ENCODE measurements at regions not wholly inside any gene's neighbourhood (a gene's known extent, or its start where the extent isn't known, plus 50 kb on each side); places are given as distances from the start of the nearest gene placed in this dataset.

GRCh38 chr10:33569702-33570101 lies 235.2 kb upstream of the NRP1 start:
- no peak overlapping the region for H3K4me3 ChIP-seq (ENCODE audit: low read depth, low read length)
- no peak for DNase-seq (ENCODE audit: low read depth)
- TF ChIP-seq CTCF (IDR thresholded peaks at IDR 0.05; ENCODE audit: low read depth, low read length, missing control alignments): no peak

GRCh38 chr10:33566426-33566825 lies 232.0 kb upstream of the NRP1 start:
- DNase-seq (ENCODE audit: low read depth): no peak

DNA sequence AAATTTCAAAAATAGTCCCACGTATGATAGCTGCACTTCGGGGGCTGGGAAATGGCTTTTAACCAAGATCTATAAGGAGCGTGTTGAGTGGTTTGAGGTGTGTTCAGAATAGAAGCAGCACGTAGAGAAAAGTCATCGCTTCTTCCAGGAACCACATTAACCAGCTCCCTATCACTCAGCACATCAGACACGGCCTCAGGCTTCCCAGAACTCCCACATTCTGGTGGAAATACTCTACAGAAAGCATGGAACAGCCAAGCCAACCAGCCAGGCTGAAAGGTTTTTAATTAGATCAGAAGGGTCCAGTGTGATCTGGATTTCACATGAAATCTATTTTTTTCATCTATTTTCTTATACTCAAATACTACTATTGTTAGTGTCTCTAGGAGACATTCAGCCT lies 231.5 kb upstream of the NRP1 start:
- no peak for DNase-seq (ENCODE audit: low read depth)
- H3K4me3 ChIP-seq (ENCODE audit: low read depth, low read length): no peak overlapping the region
- TF ChIP-seq CTCF (IDR thresholded peaks at IDR 0.05; ENCODE audit: low read depth, low read length, missing control alignments): no peak

More at GRCh38 chr10:33566426-33566825, 232.0 kb upstream of the NRP1 start:
- TF ChIP-seq CTCF (IDR thresholded peaks at IDR 0.05; ENCODE audit: low read depth, low read length, missing control alignments): no peak
- H3K4me3 ChIP-seq (ENCODE audit: low read depth, low read length): no peak overlapping the region

GRCh38 chr10:33565231-33565630 lies 230.8 kb upstream of the NRP1 start:
- H3K4me3 ChIP-seq (ENCODE audit: low read depth, low read length): no peak overlapping the region
- TF ChIP-seq CTCF (IDR thresholded peaks at IDR 0.05; ENCODE audit: low read depth, low read length, missing control alignments): no peak
- DNase-seq (ENCODE audit: low read depth): no peak

GRCh38 chr10:33559105-33559504 lies 224.6 kb upstream of the NRP1 start:
- no peak overlapping the region for H3K4me3 ChIP-seq (ENCODE audit: low read depth, low read length)
- no peak for DNase-seq (ENCODE audit: low read depth)
- TF ChIP-seq CTCF (IDR thresholded peaks at IDR 0.05; ENCODE audit: low read depth, low read length, missing control alignments): no peak

- TF ChIP-seq CTCF (IDR thresholded peaks at IDR 0.05; ENCODE audit: low read depth, low read length, missing control alignments): no peak
- DNase-seq (ENCODE audit: low read depth): no peak
- no peak overlapping the region for H3K4me3 ChIP-seq (ENCODE audit: low read depth, low read length)
These were observed 222.8 kb upstream of the NRP1 start for GRCh38 chr10:33557313-33557712.

DNA sequence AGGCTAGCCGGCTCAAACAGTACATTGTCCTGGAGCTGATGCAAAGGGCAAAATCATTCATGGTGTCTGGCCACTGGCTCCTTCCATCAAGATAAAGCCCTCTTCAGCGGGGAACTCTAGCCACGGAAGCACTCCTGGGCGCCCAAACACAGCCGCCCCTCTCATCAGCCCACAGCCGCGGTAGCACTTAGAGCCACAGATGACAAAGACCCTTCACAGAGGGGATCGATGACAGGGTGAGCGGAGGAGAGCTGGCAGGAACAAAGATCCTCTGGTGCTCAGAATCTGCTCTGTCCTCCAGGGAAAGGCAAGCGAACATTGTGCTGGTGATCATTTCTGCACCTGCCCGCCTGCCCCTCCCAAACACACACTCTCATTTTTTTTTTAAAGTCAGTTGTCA lies 222.2 kb upstream of the NRP1 start:
- no peak for DNase-seq (ENCODE audit: low read depth)
- H3K4me3 ChIP-seq (ENCODE audit: low read depth, low read length): no peak overlapping the region

More for the DNA sequence above, 222.2 kb upstream of the NRP1 start:
- no peak for TF ChIP-seq CTCF (IDR thresholded peaks at IDR 0.05; ENCODE audit: low read depth, low read length, missing control alignments)
